K562 (cell line): ENCODE measurements at regions not wholly inside any gene's neighbourhood (a gene's known extent, or its start where the extent isn't known, plus 50 kb on each side); places are given as distances from the start of the nearest gene placed in this dataset.

Experiments used
- ATAC-seq: fragments of 200-7000 bp; cut with Tn5 transposase; 3 replicates; pipeline ENCODE4 v1.9.1; 2020; ENCODE audit warnings: moderate library complexity
- BruUV-seq: library from RNA; stranded (reverse); fragments of 400-500 nt; replicated peaks from 2 replicates; lab custom pipeline; 2021; lab: Mats Ljungman, UMichigan
- CTCF ChIA-PET: fragments of 300-600 bp; formaldehyde crosslinking; extraction: SDS; loops from one replicate; lab custom pipeline; 2021; ENCODE audit warnings: low intra/inter-chr PET ratio; lab: Yijun Ruan, JAX
- POLR2A ChIA-PET: fragments of 300-600, 350-650 bp; sonication (Branson Sonifier 250); formaldehyde crosslinking; extraction: SDS; loops from one replicate; lab custom pipeline; 2021; ENCODE audit warnings: antibody characterized with exemption, inconsistent platforms; lab: Yijun Ruan, JAX
- DNase-seq, 4 experiments: peaks; one replicate each; pipeline versions ENCODE4 v3.0.0 to v3.0.0-alpha.2; 2011 to 2018; ENCODE audit warnings: low spot score in 3 of 4, mixed read lengths in 3 of 4; ENCODE audit errors: extremely low read depth in 1 of 4
- FAIRE-seq: peaks from 2 replicates; lab custom pipeline; 2011; peaks lifted over from hg19 to GRCh38; lab: Jason Lieb, UNC
- H2AFZ ChIP-seq: 2 replicates; pipeline ENCODE4 v1.6.0; 2011; ENCODE audit warnings: low read depth, low read length, control low read depth, inconsistent platforms
- H3K27ac ChIP-seq: fragments of 200-600 bp; 3 replicates; pipeline ENCODE4 v1.8.0; 2011; ENCODE audit warnings: low read depth, mild to moderate bottlenecking, control low read depth, inconsistent platforms, low read length, moderate library complexity, mixed read lengths; ENCODE audit errors: extremely low read depth
- H3K27me3 ChIP-seq, 2 experiments: fragments of 300-600 bp in 1 of 2; 2 replicates in 1 of 2; 3 replicates in 1 of 2; pipeline versions ENCODE4 v1.6.0 to v1.8.0; 2011; ENCODE audit warnings: inconsistent platforms in 2 of 2, low read length in 2 of 2, mild to moderate bottlenecking in 1 of 2, mixed read lengths in 1 of 2, moderate library complexity in 1 of 2; ENCODE audit not compliant: control insufficient read depth in 2 of 2, insufficient read depth in 2 of 2
- H3K36me3 ChIP-seq: fragments of 300-600 bp; 3 replicates; pipeline ENCODE4 v1.8.0; 2011; ENCODE audit warnings: mild to moderate bottlenecking, low read length, inconsistent platforms; ENCODE audit not compliant: control insufficient read depth, insufficient read depth
- H3K4me1 ChIP-seq, 2 experiments: fragments of 200-600 bp in 1 of 2; replicated peaks in 1 of 2; 2 replicates in 1 of 2; 3 replicates in 1 of 2; pipeline versions ENCODE4 v1.5.1 to v1.8.0; 2011; ENCODE audit warnings: inconsistent platforms in 2 of 2, low read length in 2 of 2, mild to moderate bottlenecking in 1 of 2, mixed read lengths in 1 of 2, moderate library complexity in 1 of 2; ENCODE audit not compliant: control insufficient read depth in 2 of 2, insufficient read depth in 2 of 2
- H3K4me2 ChIP-seq: 2 replicates; pipeline ENCODE4 v1.6.1; 2011; ENCODE audit warnings: low read length, control low read depth, inconsistent platforms, mixed read lengths; ENCODE audit not compliant: insufficient read depth
- H3K4me3 ChIP-seq: fragments of 200-600 bp; sonication (generic), shearing (Covaris generic); 2 replicates; pipeline ENCODE4 v1.5.1; 2016; ENCODE audit warnings: control low read depth, inconsistent platforms
- H3K79me2 ChIP-seq: fragments of 200-600 bp; 3 replicates; pipeline ENCODE4 v1.8.0; 2011; ENCODE audit warnings: low read length, inconsistent platforms; ENCODE audit not compliant: control insufficient read depth, insufficient read depth
- H3K9ac ChIP-seq, 2 experiments: 2 replicates each; pipeline versions ENCODE4 v1.6.0 to v1.6.1; 2011; ENCODE audit warnings: low read depth in 2 of 2, low read length in 2 of 2, control low read depth in 1 of 2, inconsistent platforms in 1 of 2, mild to moderate bottlenecking in 1 of 2, mixed read lengths in 1 of 2; ENCODE audit not compliant: insufficient read depth in 1 of 2
- H3K9me1 ChIP-seq: one replicate; pipeline ENCODE4 v1.6.0; 2011; ENCODE audit warnings: inconsistent platforms, mild to moderate bottlenecking, low read length, moderate library complexity; ENCODE audit not compliant: control insufficient read depth, insufficient read depth
- H3K9me3 ChIP-seq: replicated peaks from 2 replicates; pipeline ENCODE4 v1.5.1; 2011; ENCODE audit warnings: low read depth, low read length, inconsistent platforms; ENCODE audit not compliant: control insufficient read depth, insufficient read depth
- H4K20me1 ChIP-seq: replicated peaks from 2 replicates; pipeline ENCODE4 v1.6.1; 2011; ENCODE audit warnings: low read length, inconsistent platforms, mixed read lengths; ENCODE audit not compliant: control insufficient read depth, insufficient read depth
- ADNP ChIP-seq: fragments of 200-800 bp; sonication (Bioruptor generic); IDR thresholded peaks from 2 replicates; pipeline ENCODE4 v1.6.1; 2016; ENCODE audit warnings: missing genetic modification characterization, missing compliant biosample characterization
- CBFA2T2 ChIP-seq: fragments of 450-650 bp; conservative IDR thresholded peaks from 2 replicates; pipeline ENCODE4 v1.6.1; 2017; ENCODE audit warnings: mild to moderate bottlenecking
- CBX3 ChIP-seq, 2 experiments: IDR thresholded peaks; 1 replicate in 1 of 2; 2 replicates in 1 of 2; pipeline ENCODE4 v1.6.1; 2012; ENCODE audit warnings: inconsistent platforms in 2 of 2, low read length in 2 of 2, borderline replicate concordance in 1 of 2, control low read depth in 1 of 2
- FOXA1 ChIP-seq: fragments of 450-650 bp; IDR thresholded peaks from 2 replicates; pipeline ENCODE4 v1.6.1; 2016; ENCODE audit warnings: mild to moderate bottlenecking, borderline replicate concordance
- GTF2E2 ChIP-seq: fragments of 200-800 bp; sonication (Bioruptor generic); IDR thresholded peaks from 2 replicates; pipeline ENCODE4 v1.6.1; 2016; ENCODE audit warnings: missing genetic modification characterization, missing compliant biosample characterization
- HLTF ChIP-seq: fragments of 450-650 bp; IDR thresholded peaks from 2 replicates; pipeline ENCODE4 v1.6.1; 2016
- NFE2 ChIP-seq: IDR thresholded peaks from 2 replicates; pipeline ENCODE4 v1.6.1; 2014; ENCODE audit warnings: antibody characterized with exemption, low read depth
- PHB ChIP-seq: fragments of 250-450 bp; sonication (Bioruptor Pico); IDR thresholded peaks from 2 replicates; pipeline ENCODE4 v1.5.0; 2021
- SMARCE1 ChIP-seq: fragments of 450-650 bp; IDR thresholded peaks from 2 replicates; pipeline ENCODE4 v1.7.1; 2016; ENCODE audit warnings: mild to moderate bottlenecking
- TAF15 ChIP-seq: fragments of 200-400 bp; formaldehyde crosslinking; IDR thresholded peaks from 2 replicates; pipeline ENCODE4 v1.6.1; 2017; ENCODE audit warnings: mild to moderate bottlenecking, low read depth, low read length, moderate library complexity
- ZBTB1 ChIP-seq: sonication (generic); formaldehyde crosslinking; IDR thresholded peaks from 2 replicates; pipeline ENCODE4 v1.8.1; 2023; ENCODE audit warnings: missing genetic modification reagents, low read depth, mild to moderate bottlenecking, borderline replicate concordance
- ZKSCAN1 ChIP-seq: fragments of 150-350 bp; IDR thresholded peaks from 2 replicates; pipeline ENCODE4 v1.6.1; 2016; ENCODE audit warnings: low read depth, low read length
- in situ Hi-C: fragments of 300-500 bp; cut with MboI; formaldehyde crosslinking; loops from 4 replicates; pipeline ENCODE4 v1.15.0; 2018; ENCODE audit warnings: inconsistent platforms, mixed read lengths
- intact Hi-C: fragments of 100-400 bp; cut with micrococcal nuclease; formaldehyde crosslinking; loops from 2 replicates; pipeline ENCODE4 v1.14.2; 2022
- TF ChIP-seq, protein P1 (sequence below): sonication (generic); IDR thresholded peaks from 2 replicates; pipeline ENCODE4 v1.6.1; 2016
- TF ChIP-seq, protein P2 (sequence below): fragments of 250-450 bp; sonication (Bioruptor Pico); IDR thresholded peaks from 2 replicates; pipeline ENCODE4 v1.8.0; 2022; ENCODE audit warnings: moderate library complexity, mild to moderate bottlenecking, inconsistent platforms

GRCh38 chr4:81666491-81666890 is 194.8 kb upstream of the RASGEF1B start:
- Histone ChIP-seq H3K9me1 (no peaks in the 10 kb centered on the region), H2AFZ (no peak overlapping the region), H3K4me1 (no peaks in the 10 kb centered on the region), H3K36me3 (no peaks in the 10 kb centered on the region), H3K9ac (no peak overlapping the region), H4K20me1 (no peaks in the 10 kb centered on the region), H3K27me3 (peaks cover 3 to 5% of the 10 kb centered on the region in 2 experiments; a peak in 2 of 5 replicates), H3K79me2 (no peaks in the 10 kb centered on the region), H3K27ac (no peak overlapping the region), H3K4me3 (no peak overlapping the region), H3K4me2 (no peak overlapping the region), H3K9me3 (no peaks in the 10 kb centered on the region)
- ChIA-PET POLR2A (no interaction called here), CTCF (no interaction called here)
- TF ChIP-seq FOXA1 (no peak), NFE2 (no peak), TAF15 (no peak), SMARCE1 (no peak), ZBTB1 (CRISPR knock-in tag) (no peak), PHB (CRISPR knock-in tag) (no peak), ADNP (tag) (no peak), ZKSCAN1 (no peak), CBFA2T2 (no peak), CBX3 (IDR thresholded peaks at IDR 0.05; ENCODE audit: borderline replicate concordance in 1 of 2, low read length in 2 of 2) (no peak), HLTF (no peak), GTF2E2 (tag) (no peak)
- TF ChIP-seq, protein P1, sequence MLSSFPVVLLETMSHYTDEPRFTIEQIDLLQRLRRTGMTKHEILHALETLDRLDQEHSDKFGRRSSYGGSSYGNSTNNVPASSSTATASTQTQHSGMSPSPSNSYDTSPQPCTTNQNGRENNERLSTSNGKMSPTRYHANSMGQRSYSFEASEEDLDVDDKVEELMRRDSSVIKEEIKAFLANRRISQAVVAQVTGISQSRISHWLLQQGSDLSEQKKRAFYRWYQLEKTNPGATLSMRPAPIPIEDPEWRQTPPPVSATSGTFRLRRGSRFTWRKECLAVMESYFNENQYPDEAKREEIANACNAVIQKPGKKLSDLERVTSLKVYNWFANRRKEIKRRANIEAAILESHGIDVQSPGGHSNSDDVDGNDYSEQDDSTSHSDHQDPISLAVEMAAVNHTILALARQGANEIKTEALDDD: no peak
- TF ChIP-seq, protein P2, sequence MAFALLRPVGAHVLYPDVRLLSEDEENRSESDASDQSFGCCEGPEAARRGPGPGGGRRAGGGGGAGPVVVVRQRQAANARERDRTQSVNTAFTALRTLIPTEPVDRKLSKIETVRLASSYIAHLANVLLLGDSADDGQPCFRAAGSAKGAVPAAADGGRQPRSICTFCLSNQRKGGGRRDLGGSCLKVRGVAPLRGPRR (CRISPR knock-in tag): no peak
- FAIRE-seq: no peak
- ATAC-seq: no peak
- DNase-seq: no peak
- no TSS peak for BruUV-seq
- in situ Hi-C loops: no loop called here
- intact Hi-C loops: no loop called here
